NCI-H2029 (cell line): ENCODE measurements at regions not wholly inside any gene's neighbourhood (a gene's known extent, or its start where the extent isn't known, plus 50 kb on each side); places are given as distances from the start of the nearest gene placed in this dataset.
"Not testable (repeated sequence)": the region's sequence is repeated elsewhere in the genome, so short reads cannot be mapped to it uniquely, and the experiment has no call there.

Source experiments
- DNase-seq: peaks from one replicate; lab custom pipeline; 2025; lab: John Stamatoyannopoulos, UW

DNA sequence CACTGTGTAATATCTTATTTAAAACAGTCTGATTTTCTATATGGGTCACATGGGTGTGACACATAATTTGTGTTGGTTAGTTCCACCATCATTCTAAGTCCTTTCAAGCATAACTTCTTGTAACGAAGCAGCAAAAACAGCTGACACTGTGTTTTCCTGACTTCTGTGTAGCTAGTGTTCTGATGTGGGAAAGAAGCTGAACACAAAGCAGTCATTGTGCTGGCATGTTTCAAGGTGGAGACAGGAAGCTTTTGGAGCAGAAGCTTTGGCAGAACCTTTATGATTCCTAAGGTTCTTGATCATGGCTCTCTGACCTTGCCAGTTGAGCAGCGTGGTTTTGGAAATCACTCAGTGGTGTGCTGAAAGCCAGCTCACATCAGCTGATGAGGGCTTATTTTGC, 351.7 kb upstream of the MDGA2 start:
- no peak for DNase-seq

DNA sequence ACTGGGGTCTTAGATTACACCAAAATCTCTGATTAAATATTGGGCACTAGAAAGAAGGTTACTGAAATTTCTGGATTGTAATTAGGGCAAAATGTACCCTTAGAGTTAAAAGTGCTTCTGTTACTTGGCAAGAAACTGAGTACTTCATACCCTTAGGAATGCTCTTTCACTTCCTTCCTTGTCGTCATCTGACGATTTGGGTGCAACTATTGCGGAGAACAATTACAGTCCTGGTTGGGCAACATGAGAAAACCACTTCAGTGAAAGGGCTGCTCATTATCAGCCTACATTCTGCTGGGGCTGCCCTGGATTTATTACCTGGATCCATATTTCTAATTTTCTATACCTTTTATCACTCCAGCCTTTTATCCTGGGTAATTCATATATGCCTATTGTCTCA, 348.5 kb upstream of the MDGA2 start:
- no peak for DNase-seq

DNA sequence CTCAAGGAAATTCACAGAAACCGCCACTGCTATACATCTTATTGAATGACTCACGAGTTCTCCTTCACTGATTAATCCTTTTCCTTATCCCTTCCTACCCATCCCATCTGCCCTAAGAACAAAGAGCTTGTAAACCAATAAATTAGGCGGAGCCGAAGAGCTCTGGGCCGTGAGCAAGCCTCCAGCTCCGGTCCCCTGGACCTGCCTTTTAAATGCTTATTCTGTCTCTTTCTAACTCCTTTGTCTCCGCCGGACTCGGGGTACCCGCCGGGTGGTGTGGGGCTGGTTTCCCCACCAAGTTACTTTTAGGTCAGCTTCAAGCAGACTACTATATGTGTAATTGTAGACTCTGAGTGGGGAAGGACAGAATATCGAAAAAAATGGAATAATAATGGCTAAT, 336.1 kb upstream of the MDGA2 start:
- not testable (repeated sequence) for DNase-seq

DNA sequence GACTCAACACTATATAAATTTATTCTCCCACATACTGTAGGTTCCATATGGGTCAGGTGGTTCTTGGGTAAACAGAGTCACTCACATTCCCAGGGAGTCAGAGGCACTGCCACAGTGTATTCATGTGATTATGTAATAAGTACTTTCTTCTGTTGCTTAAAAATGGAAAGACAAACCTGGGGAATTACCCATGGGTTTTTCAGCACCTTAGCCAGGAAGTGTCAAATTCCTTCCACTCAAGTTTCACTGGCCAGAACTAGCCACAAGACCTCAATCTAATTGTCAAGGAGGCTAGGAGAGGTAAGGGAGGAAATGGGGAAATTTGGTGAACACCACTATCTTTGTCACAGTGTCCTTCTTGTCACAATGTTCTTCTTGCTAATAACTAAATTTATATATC, 333.2 kb upstream of the MDGA2 start:
- no peak for DNase-seq

DNA sequence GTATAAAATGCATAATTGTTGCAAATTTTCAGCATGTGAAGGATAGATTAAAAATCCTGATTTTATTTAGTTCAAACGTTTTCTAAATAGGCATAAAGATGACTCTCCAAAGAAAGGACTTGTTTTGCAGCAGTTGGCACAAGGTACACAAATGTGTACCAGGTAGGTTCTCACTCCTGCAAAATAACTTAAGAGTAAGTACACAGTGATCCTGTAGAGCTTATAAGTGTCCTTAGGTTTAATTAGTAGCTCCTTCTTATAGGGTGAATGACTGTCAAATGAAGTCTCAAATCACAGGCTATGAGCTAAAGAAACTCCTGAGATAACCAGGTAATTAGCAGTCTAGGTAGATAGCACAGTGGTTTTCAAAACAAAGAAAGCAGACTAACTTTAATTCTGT, 330.6 kb upstream of the MDGA2 start:
- DNase-seq, result no peak

DNA sequence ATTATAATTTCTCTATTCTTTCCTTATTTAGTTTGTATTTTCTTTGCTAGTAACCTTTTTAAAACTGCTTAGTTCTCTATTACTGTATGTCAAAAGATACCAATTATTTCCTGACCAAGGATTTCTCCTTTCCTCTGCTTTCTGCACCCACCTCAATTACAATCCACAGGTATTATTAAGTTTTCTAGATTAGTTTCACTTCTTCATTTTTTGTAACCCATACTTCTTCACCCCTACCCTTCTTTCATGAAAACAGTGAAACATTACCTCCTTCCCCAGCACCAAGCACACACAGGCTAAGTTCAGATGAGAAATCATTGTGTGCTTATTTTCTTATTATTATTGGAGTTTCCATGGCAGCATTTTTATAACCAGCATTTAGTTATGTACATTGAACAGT, 318.5 kb upstream of the MDGA2 start:
- no peak for DNase-seq

DNA sequence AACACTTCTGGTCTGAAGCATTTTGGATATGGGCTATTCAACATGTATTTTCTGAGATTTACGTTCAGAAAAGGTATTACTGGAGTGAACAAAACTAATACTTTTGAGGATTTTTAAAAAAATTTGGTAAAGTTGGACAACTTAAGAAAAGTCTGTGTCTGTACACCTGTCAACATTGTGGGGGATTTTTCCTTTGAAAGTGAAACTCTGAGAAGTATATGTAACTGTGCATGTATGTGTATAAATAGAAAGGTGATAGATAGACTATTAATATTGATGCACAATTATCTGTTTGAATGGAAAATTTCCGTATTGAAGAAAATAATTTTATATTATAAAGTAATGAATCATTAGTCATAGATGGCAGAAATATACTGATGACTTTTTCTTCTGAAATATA, 312.8 kb upstream of the MDGA2 start:
- DNase-seq, result no peak

DNA sequence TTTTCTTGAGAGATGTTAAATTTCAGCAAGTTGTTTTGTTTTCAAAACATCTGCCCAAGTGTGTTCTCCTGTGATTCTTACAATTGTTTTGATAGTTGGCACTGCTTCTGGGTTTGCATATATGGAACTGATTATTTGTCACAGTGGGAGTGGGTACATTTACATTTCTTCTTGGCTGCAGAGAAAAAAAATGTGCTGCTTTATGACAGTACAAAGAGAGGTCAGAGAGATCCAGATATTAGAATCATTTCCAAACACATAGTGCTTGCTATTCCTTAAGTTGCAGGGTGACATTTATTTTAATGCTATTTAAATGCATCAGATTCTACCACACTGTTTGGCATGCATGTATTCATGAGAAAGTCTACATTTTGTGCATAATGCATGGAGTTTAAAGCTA, 303.5 kb upstream of the MDGA2 start:
- no peak for DNase-seq

DNA sequence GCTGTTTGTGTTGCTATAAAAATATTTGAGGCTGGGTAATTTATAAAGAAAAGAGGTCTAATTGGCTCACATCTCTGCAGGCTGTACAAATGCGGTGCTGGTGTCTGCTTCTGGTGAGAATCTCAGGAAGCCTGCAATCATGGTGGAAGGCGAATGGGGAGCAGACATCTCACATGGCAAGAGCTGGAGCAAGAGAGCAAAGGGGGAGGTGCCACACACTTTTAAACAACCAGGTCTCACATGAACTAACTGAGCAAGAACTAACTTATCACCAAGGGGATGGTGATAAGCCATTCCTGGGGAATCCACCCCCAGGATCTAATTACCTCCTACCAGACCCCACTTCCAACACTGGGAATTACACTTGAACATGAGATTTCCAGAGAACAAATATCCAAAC, 300.7 kb upstream of the MDGA2 start:
- no peak for DNase-seq

DNA sequence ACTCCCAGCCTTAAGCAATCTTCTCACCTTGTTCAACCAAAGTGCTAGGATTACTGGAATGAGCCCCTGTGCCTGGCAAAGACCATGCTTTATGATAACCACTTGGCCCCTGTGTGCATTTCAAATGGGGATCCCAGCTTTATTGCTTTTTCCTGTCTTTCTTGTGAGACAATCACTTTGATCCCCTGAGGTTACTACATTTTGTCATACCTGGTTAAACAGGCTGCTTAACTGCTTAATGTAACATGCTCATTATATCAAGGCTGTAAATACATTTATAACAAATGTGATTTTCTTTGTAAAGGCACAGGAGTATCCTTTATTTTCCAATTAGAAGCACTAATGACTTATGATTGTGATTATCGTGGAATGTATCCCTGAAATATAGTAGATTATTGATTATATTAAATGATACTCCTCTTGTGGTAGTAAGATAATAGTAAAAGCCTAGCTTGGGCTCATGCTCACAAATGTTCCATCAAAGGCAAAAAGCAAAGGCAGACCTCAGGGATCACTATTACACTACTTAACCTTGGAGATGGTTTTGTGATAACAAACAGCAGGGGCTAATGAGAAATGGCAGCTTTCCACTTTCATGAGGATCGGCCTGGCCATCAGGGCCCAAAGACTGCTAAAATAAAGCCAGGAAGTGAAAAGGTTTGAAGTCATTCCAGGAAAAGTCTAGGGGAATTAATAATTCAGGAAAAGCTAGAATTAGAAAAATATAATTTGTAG, 290.8 kb upstream of the MDGA2 start:
- no peak for DNase-seq

DNA sequence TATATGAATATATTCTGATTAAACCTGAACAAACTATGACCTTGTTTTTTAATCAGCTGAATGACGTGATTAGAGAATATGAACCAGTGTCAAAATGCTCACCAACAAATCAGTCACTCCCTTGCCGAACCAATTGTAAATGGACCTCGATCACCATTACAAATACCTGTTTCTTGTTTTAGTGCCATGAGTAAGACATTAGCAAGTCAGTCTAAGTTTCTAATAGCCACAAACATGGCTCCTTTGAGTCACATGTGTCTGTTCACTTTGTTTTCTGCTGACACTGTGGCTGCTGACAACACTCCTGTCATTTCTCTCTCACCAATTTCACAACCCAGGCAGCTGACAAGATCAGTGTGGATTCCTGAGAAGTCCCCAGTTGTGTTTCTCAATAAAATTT, 286.2 kb upstream of the MDGA2 start:
- DNase-seq, result no peak

DNA sequence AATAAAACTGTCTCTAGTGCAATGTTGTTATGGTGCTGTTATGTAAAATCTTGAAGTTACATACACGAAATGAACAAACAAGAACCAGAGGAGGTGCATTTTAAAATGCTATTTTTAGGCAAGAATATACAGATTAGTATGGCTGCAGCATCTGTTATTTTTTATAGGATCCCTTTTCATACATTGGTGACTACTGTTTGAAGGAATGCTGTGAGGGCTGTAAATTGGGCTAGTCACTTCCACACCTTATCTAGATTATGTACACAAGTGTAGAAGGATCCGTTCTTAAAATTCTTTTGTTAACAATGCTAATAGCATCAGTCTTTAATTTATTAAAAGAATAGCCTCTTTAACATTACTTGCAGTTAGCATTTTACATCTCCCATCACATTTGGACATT, 284.3 kb upstream of the MDGA2 start:
- no peak for DNase-seq

DNA sequence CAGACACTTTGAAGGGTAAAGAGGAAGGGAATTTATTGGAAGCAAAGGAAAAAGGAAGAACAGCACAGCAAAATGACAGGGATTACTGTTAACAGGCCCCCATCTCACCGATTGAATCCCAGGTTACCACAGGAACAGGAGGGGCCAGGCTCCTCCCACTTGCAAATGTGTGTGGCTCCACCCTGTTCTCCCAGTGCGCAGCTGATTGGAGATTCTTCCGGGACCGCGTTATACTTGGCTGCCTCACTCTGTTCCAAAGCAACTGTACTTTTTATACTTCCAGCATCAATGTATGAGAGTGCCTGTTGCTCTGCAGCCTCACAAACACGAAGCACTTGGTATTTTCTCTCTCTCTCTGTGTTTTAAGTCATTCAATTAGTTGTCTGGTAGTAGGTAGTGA, 273.6 kb upstream of the MDGA2 start:
- DNase-seq, result no peak

DNA sequence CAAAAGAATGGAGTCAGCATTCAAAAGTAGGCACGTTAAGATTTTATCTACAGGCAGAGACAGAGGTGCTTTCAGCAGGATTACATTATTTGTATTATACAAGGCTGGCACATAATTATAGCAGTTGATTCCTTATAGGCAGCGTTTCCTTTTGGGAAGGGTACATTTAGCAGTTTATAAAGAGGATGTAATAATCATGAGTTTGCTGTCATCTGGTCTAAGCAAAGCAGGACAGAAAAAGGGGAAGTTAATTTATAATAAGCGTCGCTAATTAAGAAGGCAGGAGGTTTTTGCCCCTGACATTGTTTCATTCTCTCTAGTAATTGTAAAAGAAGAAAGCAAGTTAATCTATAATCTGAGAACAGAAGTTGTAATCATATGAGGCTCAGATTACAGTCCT, 259.9 kb upstream of the MDGA2 start:
- DNase-seq, result no peak

DNA sequence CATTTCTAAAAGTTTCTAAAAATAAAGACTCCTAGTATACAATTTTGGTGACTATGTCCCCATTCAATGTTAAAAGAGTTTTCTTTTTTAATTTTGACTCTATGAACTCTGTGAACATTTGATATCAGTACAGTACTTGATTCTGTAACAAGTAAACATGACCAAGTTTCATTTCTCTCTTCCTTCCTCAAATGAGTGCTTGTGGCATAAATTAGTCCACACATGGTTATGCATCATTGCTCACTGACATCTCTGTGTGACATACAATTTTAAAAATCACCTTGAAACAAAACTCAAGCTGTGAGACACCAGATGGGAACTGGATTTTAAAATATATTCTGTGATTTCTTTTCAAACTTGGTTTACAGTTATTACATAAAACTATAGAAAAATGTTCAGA, 253.9 kb upstream of the MDGA2 start:
- no peak for DNase-seq

DNA sequence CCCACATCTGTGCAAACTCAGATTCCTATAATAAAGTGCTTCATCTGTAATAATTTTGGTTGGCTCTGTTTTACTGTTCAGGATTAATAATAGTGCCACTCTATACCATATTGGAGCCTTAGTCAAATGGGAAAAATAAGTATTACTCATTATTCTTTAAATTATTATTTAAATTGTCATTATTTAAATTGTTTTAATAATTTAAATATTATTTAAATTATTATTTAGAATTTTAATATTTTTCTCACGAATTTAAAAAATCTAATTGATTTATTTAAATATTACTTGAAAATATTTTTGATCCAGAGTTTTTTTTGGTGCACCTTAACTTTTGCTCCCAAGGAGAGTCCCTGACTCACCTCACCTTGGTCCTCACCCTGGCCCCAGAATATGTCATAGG, 245.7 kb upstream of the MDGA2 start:
- no peak for DNase-seq

DNA sequence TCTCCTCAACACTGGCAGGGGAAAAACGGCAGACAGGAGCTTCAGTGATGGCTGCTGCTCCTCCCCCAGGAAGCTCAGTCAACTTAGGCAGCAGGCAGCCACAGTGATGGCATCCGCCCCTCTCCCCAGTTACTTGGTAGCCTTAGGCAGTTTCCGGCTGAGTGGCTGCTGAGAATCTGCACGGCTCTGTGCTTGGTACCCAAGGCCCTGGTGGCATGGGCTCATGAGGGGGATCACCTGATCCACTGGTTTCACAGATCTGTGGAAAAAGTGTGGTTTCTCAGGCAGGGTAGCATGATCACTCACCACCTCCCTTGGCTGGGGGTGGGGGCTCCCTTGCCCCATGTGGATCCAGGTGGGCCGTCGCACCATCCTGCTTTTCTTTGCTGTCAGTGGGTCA, 244.6 kb upstream of the MDGA2 start:
- no peak for DNase-seq

DNA sequence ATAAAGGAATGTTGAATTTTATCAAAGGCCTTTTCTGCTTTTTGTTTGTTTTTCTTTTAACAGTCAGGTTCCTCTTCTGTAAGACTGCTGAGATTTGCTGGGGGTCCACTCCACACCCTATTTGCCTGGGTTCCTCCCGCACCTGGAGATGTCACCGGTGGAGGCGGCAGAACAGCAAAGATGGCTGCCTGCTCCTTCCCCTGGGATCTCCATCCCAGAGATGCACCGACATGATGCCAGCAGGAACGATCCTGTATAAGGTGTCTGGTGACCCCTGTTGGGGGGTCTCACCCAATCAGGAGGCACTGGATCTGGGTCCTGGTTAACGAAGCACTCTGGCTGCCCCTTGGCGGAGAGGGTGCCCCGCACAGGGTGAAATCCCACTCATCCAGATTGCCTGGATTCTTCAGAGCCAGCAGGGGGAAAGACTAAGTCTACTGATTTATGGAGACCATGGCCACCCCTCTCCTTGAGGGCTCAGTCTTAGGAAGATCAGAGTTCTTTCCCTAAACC, 244.0 kb upstream of the MDGA2 start:
- DNase-seq, result no peak

DNA sequence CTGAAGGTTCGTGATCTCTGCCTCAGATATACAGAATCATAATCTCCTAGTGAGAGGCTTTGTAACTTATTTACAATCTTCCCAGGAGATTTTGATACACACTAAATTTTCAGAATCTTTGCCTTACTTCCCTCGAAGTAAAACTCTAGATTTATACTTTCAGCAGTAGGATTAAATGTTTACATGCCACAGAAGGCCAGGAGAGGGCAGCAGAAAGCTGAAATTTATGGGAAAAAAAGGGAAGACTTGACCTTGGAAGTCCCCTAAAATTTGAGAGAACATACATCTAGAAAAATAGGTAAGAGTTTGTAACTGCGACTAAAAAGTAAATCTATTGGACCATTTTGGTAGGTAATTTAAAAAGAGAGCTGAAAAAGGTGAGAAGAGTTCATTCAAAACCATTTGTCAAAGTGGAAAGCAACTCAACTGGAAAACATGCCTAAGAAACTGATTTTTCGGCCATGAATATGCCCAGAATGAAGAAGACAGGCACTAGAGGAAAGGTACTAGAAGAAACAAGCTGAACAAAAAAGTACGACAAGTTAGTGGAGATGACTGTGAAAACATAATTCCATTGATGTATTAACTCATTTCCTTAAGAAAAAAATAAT, 242.0 kb upstream of the MDGA2 start:
- peak; percentile 7 for DNase-seq

DNA sequence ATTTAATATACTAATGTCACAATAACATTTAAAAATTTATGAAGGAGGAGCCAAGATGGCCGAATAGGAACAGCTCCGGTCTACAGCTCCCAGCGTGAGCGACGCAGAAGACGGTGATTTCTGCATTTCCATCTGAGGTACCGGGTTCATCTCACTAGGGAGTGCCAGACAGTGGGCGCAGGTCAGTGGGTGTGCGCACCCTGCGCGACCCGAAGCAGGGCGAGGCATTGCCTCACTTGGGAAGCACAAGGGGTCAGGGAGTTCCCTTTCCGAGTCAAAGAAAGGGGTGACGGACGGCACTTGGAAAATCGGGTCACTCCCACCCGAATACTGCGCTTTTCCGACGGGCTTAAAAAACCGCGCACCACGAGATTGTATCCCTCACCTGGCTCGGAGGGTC, 225.7 kb upstream of the MDGA2 start:
- DNase-seq, result not testable (repeated sequence)

DNA sequence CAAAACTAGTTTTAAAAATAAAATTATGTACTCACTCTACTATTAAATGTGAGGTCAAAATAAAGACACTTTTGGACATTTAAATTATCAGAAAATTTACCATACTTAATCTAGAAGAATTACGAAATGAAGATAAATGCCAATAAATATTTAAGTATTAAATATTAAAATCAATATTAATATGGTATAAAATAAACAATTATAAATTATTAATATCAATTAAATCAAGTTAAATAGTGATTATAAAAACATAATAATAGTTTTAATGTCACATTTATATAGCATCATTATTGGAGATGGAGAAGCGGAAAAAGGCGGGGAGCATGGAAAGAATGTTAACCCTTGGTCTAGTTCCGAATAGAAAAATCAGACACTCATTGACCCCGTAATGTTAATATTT, 224.3 kb upstream of the MDGA2 start:
- DNase-seq, result no peak

DNA sequence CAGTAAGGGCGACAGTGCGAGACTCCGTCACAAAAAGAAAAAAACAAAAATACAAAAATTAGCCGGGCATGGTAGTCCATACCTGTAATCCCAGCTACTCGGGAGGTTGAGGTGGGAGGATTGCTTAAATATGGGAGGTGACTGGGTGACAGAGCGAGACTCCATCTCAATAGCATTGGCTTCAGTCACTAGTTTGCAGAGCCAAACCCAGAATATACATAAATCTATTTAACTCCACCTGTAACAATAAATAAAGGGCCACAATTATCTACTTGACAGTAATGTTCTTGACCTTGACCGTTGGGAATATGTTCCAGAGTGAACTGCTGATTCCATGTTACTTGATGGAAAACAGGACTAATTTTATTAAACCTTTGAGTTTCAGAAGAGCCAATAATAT, 198.9 kb upstream of the MDGA2 start:
- no peak for DNase-seq

DNA sequence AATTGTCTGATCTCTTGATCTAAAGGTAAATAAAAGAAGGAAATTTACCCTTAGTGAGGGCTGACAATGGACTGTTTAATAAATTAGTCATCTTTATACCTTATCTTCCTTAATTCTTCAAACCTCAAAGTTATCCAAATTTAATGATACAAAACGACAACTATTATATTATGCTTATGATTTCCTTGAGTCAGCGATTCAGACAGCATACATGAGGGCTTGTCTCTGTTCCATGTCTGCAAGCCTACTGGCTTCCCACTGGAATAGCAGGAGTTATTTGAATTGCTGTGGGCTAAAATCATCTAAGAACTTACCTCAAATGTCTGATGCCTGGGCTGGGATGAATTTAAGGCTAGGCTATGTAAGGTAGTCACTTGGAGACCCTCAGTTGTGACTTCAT, 197.2 kb upstream of the MDGA2 start:
- DNase-seq, result no peak

DNA sequence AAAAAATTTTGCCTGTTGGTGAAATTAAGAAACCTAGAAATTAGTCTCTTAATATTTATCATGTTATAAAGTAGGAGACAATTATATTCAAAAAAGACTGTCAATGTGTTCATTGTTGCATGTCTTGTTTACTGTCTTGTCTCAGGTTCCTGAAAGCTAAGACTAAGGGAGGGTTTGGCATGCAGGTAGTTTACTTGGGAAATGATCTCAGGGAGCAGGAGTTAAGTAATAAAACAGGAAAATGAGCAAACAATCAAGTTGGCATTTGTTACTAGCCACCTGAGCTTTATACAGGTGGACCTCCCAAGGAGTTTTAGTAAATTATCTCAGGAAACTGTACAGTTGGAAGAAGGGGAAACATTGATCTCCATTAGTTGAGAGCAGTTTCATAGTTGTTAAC, 188.0 kb upstream of the MDGA2 start:
- no peak for DNase-seq
